Activated naive CD8-positive, alpha-beta T cell treated with anti-CD3 and anti-CD28 coated beads for 36 hours (primary cell): ENCODE measurements at regions not wholly inside any gene's neighbourhood (a gene's known extent, or its start where the extent isn't known, plus 50 kb on each side); places are given as distances from the start of the nearest gene placed in this dataset.

ENCODE experiments used
- DNase-seq: peaks from one replicate; pipeline ENCODE4 v3.0.0; 2021
- H3K27ac Mint-ChIP-seq: one replicate; pipeline ENCODE4 v1.8.0; 2022; ENCODE audit warnings: mild to moderate bottlenecking, moderate library complexity, mixed read lengths
- H3K27me3 Mint-ChIP-seq: one replicate; pipeline ENCODE4 v1.8.0; 2022; ENCODE audit warnings: mild to moderate bottlenecking, mixed read lengths
- H3K36me3 Mint-ChIP-seq: one replicate; pipeline ENCODE4 v1.8.0; 2021; ENCODE audit warnings: mild to moderate bottlenecking, mixed read lengths
- H3K4me1 Mint-ChIP-seq: one replicate; pipeline ENCODE4 v1.8.0; 2021; ENCODE audit warnings: mixed read lengths
- H3K4me3 Mint-ChIP-seq: one replicate; pipeline ENCODE4 v1.8.0; 2022; ENCODE audit warnings: mild to moderate bottlenecking, moderate library complexity, mixed read lengths
- H3K9me3 Mint-ChIP-seq: one replicate; pipeline ENCODE4 v1.8.0; 2022; ENCODE audit warnings: mixed read lengths

DNA sequence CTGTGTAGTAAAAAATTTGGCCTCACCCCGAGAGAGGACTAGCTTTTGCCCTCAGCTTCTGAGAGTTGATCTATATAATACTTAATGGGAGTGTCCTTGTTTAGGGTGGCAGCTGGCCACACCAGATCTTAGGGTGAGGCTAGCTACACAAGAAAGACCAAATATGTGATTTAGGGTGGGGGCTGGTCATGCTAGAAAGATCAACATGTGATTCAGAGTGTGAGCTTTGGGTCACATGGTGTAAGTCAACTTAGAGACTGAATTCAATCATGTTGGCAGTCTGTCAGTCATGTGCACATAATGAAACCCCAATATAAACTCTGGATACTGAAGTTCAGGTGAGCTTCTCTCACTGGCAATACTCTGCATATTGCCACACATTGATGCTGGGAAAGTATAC, 120.7 kb upstream of the DAZL start:
- H3K27me3 Mint-ChIP-seq: no peaks in the 10 kb centered on the region
- H3K4me1 Mint-ChIP-seq: no peaks in the 10 kb centered on the region
- H3K9me3 Mint-ChIP-seq: peaks cover 13% of the 10 kb centered on the region
- DNase-seq: no peak
- no peak overlapping the region for H3K27ac Mint-ChIP-seq
- H3K36me3 Mint-ChIP-seq: no peaks in the 10 kb centered on the region
- no peak overlapping the region for H3K4me3 Mint-ChIP-seq

DNA sequence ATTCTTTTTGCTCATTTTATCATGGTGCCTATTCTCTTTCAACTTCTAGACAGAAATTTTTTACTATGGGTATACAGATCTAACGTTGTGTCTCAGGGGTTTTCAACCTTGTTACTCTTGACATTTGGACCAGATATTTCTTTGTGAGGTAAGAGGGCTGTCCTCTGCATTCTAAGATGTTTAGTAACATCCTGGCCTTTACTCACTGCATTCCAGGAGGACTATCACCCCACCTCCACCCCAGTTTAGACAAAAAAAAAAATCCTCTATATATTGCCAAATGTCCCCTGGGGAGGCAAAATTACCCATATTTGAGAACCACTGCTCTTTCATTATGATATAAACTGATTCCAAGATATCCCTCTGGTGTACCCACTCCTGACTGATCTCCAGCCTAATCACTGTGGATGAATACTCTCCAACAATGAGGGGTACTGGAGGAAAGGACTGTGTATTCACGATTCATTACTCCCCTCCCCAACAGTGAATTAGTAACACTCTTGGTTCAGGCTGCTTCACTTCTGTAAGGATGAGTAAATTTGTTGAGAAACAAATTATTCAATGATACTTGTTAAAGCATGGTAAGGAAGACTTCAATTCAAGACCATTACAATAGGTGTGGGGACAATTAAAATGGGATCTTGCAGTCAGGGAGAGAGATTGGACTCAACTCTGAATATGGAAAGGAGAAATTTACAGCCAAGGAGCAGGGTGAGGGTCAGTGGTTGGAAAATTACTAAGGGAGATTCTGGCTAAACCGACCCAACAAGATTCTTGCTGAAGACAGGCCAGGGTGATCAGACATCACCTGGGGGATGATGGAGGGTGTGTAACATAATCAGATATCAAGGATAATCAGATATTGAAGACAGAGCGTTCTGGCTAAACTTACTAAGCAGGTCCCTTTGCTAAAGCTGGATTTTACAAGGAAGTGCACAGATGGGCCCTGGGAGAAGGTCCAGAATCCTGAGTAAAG, 123.8 kb upstream of the DAZL start:
- DNase-seq: no peak
- no peak overlapping the region for H3K4me3 Mint-ChIP-seq
- H3K27me3 Mint-ChIP-seq: no peaks in the 10 kb centered on the region
- H3K9me3 Mint-ChIP-seq: peaks cover 35% of the 10 kb centered on the region
- H3K4me1 Mint-ChIP-seq: no peaks in the 10 kb centered on the region
- no peak overlapping the region for H3K27ac Mint-ChIP-seq
- peaks cover 10% of the 10 kb centered on the region for H3K36me3 Mint-ChIP-seq

DNA sequence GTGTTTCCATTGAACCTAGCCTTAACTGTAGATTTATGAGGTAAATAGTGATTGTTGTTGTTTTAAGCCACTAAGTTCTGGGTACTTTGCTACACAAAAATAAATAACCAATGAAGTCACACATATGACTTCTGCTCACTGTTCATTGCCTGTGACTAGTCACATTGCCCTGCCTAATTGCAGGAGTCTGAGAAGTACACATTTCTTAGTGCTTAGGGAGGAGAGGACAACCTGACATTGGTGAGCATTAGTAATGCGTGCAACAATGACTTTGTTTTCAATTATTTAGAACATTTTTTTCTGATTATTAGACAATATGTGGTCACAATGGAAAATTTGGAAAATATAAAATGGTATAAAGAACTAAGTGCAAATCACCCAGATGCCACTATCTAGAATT, 133.2 kb upstream of the DAZL start:
- Mint-ChIP-seq H3K36me3 (peaks cover 6% of the 10 kb centered on the region), H3K9me3 (peaks cover 35% of the 10 kb centered on the region), H3K27ac (no peak overlapping the region), H3K27me3 (no peaks in the 10 kb centered on the region), H3K4me1 (peaks cover 11% of the 10 kb centered on the region), H3K4me3 (no peak overlapping the region)
- DNase-seq: no peak

DNA sequence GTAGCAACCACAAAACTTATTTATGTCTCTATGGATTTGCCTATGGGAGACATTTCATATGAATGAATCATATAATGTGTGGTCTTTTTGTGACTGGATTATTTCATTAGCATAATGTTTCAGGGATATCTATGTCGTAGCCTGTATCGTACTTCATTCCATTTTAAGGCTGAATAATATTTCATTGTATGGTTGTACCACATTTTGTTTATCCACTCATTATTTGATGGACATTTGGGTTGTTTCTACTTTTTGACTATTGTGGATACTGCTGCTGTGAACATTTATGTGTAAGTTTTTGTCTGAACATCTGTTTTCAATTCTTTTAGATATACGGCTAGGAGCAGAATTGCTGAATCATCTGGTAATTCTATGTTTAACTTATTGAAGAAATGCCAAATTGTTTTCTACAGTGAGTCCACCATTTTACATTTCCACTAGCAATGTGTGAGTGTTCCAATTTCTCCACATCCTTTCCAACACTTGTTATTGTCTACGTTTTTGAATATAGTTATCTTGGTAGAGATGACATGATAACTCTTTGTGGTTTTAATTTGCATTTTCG, 134.4 kb upstream of the DAZL start:
- no peak for DNase-seq
- H3K4me3 Mint-ChIP-seq: no peak overlapping the region
- no peaks in the 10 kb centered on the region for H3K27me3 Mint-ChIP-seq
- peaks cover 25% of the 10 kb centered on the region for H3K9me3 Mint-ChIP-seq
- H3K4me1 Mint-ChIP-seq: peaks cover 11% of the 10 kb centered on the region
- peaks cover 2% of the 10 kb centered on the region for H3K36me3 Mint-ChIP-seq
- no peak overlapping the region for H3K27ac Mint-ChIP-seq

DNA sequence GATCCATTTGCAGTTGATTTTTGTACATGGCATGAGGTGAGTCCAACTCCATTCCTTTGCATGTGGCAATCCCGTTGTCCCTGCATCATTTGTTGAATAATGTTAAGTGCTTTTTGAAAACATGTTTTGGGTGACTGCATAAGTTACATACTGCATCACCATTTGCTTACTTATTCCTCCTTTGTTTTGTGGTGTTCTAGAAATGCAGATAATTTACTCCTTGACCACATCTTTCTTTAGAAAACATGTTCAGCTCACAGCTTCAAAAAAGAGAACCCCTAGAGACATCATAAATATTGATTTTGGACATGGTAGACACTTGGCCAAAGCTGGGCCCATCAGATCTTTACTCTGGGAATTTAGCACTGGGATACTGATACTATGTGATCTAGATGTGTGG, 135.3 kb upstream of the DAZL start:
- H3K4me1 Mint-ChIP-seq: peaks cover 11% of the 10 kb centered on the region
- no peak for DNase-seq
- no peak overlapping the region for H3K4me3 Mint-ChIP-seq
- H3K27ac Mint-ChIP-seq: no peak overlapping the region
- no peaks in the 10 kb centered on the region for H3K27me3 Mint-ChIP-seq
- peaks cover 2% of the 10 kb centered on the region for H3K36me3 Mint-ChIP-seq
- H3K9me3 Mint-ChIP-seq: peaks cover 21% of the 10 kb centered on the region

DNA sequence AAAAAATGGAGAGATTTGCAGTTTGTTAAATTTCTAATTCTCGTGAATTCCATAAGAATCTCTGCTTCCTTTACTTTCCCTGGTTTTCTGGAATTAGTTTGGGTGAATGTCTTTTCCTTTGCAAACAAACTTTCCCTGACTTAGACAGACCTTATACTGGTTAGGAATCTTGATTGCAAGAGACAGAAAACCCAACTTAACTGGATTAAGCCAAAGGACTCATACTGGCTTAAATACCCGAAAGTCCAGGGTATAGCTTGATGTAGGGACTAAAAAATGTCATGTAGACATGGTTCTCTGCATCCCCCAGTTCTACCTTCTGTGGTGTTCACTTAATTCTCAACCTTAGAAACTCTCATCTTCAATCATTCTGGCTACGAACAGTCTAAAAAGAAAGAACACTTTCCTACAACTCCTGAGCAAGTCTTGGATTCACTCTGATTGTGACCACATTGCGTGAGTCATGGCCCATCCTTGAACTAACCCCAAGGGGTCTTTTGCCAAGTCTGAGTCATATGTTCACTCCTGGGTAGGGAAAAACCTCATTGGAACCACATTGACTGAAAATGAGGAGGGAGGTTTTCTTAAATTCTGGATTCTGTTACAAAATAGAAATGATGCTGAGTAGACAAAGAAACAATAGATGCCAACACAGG, 136.0 kb upstream of the DAZL start:
- Mint-ChIP-seq H3K4me3 (no peak overlapping the region), H3K27ac (no peak overlapping the region), H3K9me3 (peaks cover 21% of the 10 kb centered on the region), H3K36me3 (peaks cover 2% of the 10 kb centered on the region), H3K27me3 (no peaks in the 10 kb centered on the region), H3K4me1 (peaks cover 11% of the 10 kb centered on the region)
- peak; percentile 17 for DNase-seq

DNA sequence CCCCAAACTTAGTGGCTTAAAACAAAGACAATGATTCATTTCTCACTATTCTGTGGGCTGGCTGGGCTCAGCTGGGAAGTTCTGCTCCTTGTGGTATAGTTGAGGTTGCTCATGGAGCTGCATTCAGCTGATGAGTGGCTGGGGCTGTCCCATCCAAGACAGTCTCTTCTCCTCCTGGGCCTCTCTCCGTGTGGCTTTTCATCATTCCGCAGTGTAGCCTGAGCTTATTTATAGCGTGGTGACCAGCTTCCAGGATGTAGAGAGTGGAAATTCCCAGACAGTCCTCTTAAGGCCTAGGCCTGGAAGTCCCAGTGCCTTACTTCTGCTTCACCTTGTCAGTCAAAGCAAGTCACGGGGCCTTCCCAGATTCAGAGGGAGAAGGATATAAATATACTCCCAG, 136.7 kb upstream of the DAZL start:
- no peak for DNase-seq
- Mint-ChIP-seq H3K4me3 (no peak overlapping the region), H3K9me3 (peaks cover 20% of the 10 kb centered on the region), H3K27me3 (no peaks in the 10 kb centered on the region), H3K27ac (no peak overlapping the region), H3K36me3 (peaks cover 2% of the 10 kb centered on the region), H3K4me1 (peaks cover 10% of the 10 kb centered on the region)

DNA sequence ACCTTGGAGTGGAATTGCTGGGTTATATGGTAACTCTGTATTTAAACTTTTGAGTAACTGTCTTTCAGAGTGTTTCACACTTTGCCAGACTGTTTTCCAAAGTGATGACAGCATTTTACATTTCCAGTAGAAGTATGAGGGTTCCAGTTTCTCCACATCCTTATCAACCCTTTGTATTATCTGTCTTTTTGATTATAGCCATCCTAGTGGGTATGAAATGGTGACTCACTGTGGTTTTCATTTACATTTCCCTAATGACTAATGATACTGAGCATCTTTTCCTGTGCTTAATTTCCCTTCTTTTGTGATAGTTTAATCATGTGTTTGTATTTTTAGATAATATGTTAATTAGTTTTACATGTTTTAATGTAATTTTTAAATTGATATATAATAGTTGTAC, 138.1 kb upstream of the DAZL start:
- Mint-ChIP-seq H3K27me3 (no peaks in the 10 kb centered on the region), H3K9me3 (peaks cover 18% of the 10 kb centered on the region), H3K4me1 (peaks cover 3% of the 10 kb centered on the region), H3K36me3 (no peaks in the 10 kb centered on the region), H3K4me3 (no peak overlapping the region), H3K27ac (no peak overlapping the region)
- DNase-seq: no peak

DNA sequence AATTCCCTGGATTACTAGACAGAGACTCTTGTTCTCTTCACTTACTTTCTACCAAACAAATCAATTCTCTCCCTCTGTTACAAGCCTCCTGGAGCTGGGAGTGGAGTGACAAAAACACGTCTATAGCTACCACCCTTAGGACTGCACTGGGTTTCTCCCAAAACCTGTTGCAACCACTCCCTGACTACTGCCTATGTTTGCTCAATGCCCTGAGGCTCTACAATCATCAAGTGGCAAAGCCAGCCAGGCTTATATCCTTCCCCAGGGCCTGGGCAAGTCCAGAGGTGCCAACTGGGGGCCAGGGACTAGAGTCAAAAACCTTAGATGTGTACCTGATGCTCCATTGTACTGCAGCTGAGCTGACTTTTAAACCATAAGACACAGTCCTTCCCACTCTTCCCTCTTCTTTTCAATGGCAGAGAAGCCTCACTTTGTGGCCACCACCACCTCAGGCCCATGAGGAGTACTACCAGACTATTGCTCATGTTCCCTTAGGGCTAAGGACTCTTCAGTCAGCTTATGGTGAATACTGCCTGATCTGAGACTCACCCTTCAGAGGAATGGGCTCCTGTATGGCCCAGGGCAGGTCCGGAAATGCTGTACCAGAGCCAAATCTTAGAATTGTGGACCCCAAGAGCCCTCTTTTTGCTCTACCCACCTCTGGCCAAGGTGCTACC, 125.4 kb upstream of the PLCL2 start:
- Mint-ChIP-seq H3K27ac (no peak overlapping the region), H3K4me3 (no peak overlapping the region), H3K36me3 (no peaks in the 10 kb centered on the region), H3K27me3 (no peaks in the 10 kb centered on the region), H3K9me3 (no peaks in the 10 kb centered on the region), H3K4me1 (peaks cover 3% of the 10 kb centered on the region)
- no peak for DNase-seq

DNA sequence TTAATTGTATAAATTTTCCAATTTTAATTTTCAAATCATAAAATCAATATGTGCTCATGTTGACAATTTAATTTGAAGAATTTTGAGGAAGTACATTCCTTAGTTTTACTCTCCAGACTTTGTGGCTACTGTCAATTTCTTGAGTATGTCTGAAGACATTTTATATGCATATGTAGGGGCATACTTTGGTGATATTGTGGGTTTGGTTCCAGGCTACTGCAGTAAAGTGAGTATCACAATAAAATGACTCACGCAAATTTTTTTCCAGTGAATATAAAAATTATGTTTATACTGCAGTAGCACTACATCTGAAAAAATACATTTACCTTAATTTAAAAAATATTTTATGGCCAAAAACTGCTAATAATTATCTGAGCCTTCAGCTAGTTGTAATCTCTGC, 123.2 kb upstream of the PLCL2 start:
- Mint-ChIP-seq H3K36me3 (no peaks in the 10 kb centered on the region), H3K27ac (no peak overlapping the region), H3K4me1 (peaks cover 3% of the 10 kb centered on the region), H3K27me3 (no peaks in the 10 kb centered on the region), H3K9me3 (no peaks in the 10 kb centered on the region), H3K4me3 (no peak overlapping the region)
- no peak for DNase-seq

DNA sequence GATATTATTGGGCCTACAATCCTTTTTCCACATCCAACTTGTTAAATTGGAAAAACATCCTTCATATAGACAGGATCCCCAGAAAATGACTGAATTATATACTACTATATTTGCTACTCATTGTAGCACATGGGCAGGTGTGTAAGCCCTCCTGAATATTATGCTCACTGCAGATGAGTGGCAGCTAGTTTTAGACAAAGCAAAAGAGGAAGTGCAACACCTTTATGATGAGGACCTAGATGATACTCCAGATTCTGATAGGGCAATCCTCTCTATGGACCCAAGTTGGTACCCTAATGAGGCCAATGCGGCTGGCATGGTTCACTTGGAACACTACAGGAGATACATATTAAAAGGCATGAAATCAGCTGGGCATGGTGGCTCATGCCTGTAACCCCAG, 119.1 kb upstream of the PLCL2 start:
- H3K36me3 Mint-ChIP-seq: no peaks in the 10 kb centered on the region
- no peaks in the 10 kb centered on the region for H3K9me3 Mint-ChIP-seq
- DNase-seq: no peak
- no peaks in the 10 kb centered on the region for H3K4me1 Mint-ChIP-seq
- no peak overlapping the region for H3K4me3 Mint-ChIP-seq
- H3K27me3 Mint-ChIP-seq: no peaks in the 10 kb centered on the region
- H3K27ac Mint-ChIP-seq: no peak overlapping the region

DNA sequence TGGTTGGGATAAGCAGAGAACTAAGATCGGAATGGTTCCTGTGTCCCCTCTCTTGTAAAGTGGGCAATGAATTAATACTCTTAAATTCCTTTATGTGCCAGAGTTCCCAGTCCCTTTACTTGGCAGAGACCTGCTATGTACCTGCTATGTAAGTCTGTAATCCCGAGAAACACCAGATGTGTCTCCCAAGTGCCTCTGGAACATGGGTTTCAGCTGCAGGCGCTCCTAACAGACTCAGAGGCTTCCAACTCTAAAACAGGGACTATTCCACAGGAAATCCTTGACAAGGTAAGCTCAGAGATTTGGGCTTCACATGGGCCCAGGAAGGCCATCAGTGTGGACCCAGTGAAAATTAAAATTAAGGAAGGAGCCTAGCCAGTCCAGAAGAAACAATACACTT, 117.7 kb upstream of the PLCL2 start:
- Mint-ChIP-seq H3K36me3 (no peaks in the 10 kb centered on the region), H3K27me3 (no peaks in the 10 kb centered on the region), H3K4me1 (no peaks in the 10 kb centered on the region), H3K9me3 (no peaks in the 10 kb centered on the region), H3K27ac (no peak overlapping the region), H3K4me3 (no peak overlapping the region)
- no peak for DNase-seq

DNA sequence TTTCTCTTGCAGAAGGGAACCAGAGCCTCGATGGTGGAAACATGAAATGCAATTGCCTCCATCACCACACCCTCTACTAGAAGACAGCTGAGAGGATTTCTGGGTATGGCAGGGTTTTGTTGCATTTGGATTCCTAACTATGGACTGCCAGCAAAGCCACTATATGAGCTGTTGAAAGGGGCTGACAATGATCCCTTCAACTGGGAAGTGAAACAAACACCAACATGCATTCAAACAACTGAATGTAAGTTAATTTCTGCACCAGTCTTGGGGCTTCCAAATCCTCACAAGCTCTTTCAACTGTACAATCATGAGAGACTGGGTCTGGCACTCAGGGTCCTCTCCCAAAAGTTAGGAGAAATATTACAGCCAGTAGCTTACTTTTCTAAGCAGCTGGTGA, 116.7 kb upstream of the PLCL2 start:
- H3K4me3 Mint-ChIP-seq: no peak overlapping the region

DNA sequence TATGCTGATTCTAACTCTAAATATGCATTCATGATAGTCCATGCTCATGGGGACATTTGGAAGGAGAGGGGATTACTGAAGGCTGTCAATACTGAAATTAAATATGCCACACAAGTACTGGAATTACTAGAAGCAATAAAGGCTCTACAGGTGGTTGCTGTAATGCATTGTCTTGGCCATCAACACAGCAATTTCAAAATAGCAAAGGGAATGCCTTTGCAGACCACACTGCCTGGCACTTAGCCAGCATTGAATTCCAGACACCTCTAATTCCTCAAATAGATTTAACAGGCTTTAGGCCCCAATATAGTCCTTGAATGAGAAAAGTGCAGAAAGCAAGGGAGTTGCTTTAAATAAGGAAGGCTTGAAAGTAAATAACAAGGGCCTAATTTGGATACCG, 115.8 kb upstream of the PLCL2 start:
- Mint-ChIP-seq H3K9me3 (no peaks in the 10 kb centered on the region), H3K4me1 (peaks cover 10% of the 10 kb centered on the region), H3K27me3 (no peaks in the 10 kb centered on the region), H3K27ac (no peak overlapping the region), H3K36me3 (no peaks in the 10 kb centered on the region), H3K4me3 (no peak overlapping the region)
- DNase-seq: no peak

More for the DNA sequence above, 116.7 kb upstream of the PLCL2 start:
- no peaks in the 10 kb centered on the region for H3K36me3 Mint-ChIP-seq
- no peaks in the 10 kb centered on the region for H3K9me3 Mint-ChIP-seq
- H3K27ac Mint-ChIP-seq: no peak overlapping the region
- H3K27me3 Mint-ChIP-seq: no peaks in the 10 kb centered on the region
- peaks cover 8% of the 10 kb centered on the region for H3K4me1 Mint-ChIP-seq
- no peak for DNase-seq

DNA sequence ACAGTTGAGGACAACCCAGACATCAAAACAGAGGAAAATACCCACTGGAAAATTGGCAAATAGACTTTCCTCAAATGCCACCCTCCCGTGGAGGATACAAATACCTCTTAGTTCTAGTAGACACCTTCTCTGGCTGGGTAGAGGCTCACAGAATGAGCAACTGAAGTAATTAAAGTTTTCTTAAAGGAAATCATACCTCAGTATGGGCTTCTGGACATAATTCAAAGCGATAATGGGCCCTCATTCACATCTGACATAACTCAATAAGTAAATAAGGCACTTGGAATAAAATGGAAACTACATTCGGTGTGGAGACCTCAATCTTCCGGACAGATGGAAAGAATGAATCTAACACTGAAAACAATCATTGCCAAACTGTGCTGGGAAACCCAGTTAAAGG, 115.2 kb upstream of the PLCL2 start:
- no peak for DNase-seq
- H3K27ac Mint-ChIP-seq: no peak overlapping the region
- no peaks in the 10 kb centered on the region for H3K9me3 Mint-ChIP-seq
- H3K36me3 Mint-ChIP-seq: peaks cover 2% of the 10 kb centered on the region
- H3K27me3 Mint-ChIP-seq: peaks cover under 1% of the 10 kb centered on the region
- no peak overlapping the region for H3K4me3 Mint-ChIP-seq
- H3K4me1 Mint-ChIP-seq: peaks cover 13% of the 10 kb centered on the region
